GM12878 (cell line): ENCODE measurements at regions not wholly inside any gene's neighbourhood (a gene's known extent, or its start where the extent isn't known, plus 50 kb on each side); places are given as distances from the start of the nearest gene placed in this dataset.

Experiments used
- ATAC-seq: fragments of 200-7000 bp; cut with Tn5 transposase; 3 replicates; pipeline ENCODE4 v1.9.1; 2020; ENCODE audit warnings: mild to moderate bottlenecking, moderate library complexity
- BruUV-seq: library from RNA; stranded (reverse); fragments of 400-500 nt; replicated peaks from 2 replicates; lab custom pipeline; 2021; lab: Mats Ljungman, UMichigan
- CTCF ChIA-PET: fragments of 300-600 bp; sonication (Branson Sonifier 250); formaldehyde crosslinking; extraction: SDS; loops from one replicate; lab custom pipeline; 2021; ENCODE audit warnings: inconsistent platforms; lab: Yijun Ruan, JAX
- POLR2A ChIA-PET: fragments of 350-600 bp; formaldehyde crosslinking; extraction: SDS; loops from one replicate; lab custom pipeline; 2021; ENCODE audit warnings: inconsistent platforms; lab: Charles Lee
- RAD21 ChIA-PET: fragments of 300-600 bp; sonication (Branson Sonifier 250); formaldehyde crosslinking; loops from one replicate; lab custom pipeline; 2023; ENCODE audit warnings: antibody characterized with exemption; ENCODE audit not compliant: unreplicated experiment; lab: Charles Lee
- SMC1A ChIA-PET: fragments of 300-600 bp; sonication (Branson Sonifier 250); formaldehyde crosslinking; loops from one replicate; lab custom pipeline; 2023; ENCODE audit not compliant: unreplicated experiment, uncharacterized antibody; lab: Charles Lee
- DNase-seq: peaks from one replicate; pipeline ENCODE4 v3.0.0-alpha.2; 2011; ENCODE audit warnings: low read depth, low spot score
- FAIRE-seq: peaks from 3 replicates; lab custom pipeline; 2011; peaks lifted over from hg19 to GRCh38; lab: Jason Lieb, UNC
- H2AFZ ChIP-seq: 2 replicates; pipeline ENCODE4 v1.6.0; 2011; ENCODE audit warnings: low read depth, low read length, control low read depth; ENCODE audit not compliant: control insufficient read depth
- H3K27ac ChIP-seq: 2 replicates; pipeline ENCODE4 v1.5.1; 2011; ENCODE audit warnings: control low read depth; ENCODE audit not compliant: control insufficient read depth, insufficient read depth
- H3K27me3 ChIP-seq, 2 experiments: replicated peaks in 1 of 2; 2 replicates each; pipeline versions ENCODE4 v1.6.0 to v1.6.1; 2011; ENCODE audit warnings: low read length in 1 of 2; ENCODE audit not compliant: control insufficient read depth in 2 of 2, insufficient read depth in 2 of 2
- H3K36me3 ChIP-seq, 2 experiments: 2 replicates each; pipeline ENCODE4 v1.5.1; 2011; ENCODE audit warnings: low read length in 1 of 2; ENCODE audit not compliant: control insufficient read depth in 2 of 2, insufficient read depth in 2 of 2
- H3K4me1 ChIP-seq: 2 replicates; pipeline ENCODE4 v1.6.1; 2011; ENCODE audit warnings: mild to moderate bottlenecking, low read length, moderate library complexity, mixed read lengths; ENCODE audit not compliant: control insufficient read depth, insufficient read depth
- H3K4me2 ChIP-seq: 2 replicates; pipeline ENCODE4 v1.6.0; 2011; ENCODE audit warnings: control low read depth; ENCODE audit not compliant: control insufficient read depth, insufficient read depth
- H3K4me3 ChIP-seq: fragments of 200-600 bp; sonication (generic); 2 replicates; pipeline ENCODE4 v1.5.1; 2016
- H3K79me2 ChIP-seq: 2 replicates; pipeline ENCODE4 v1.6.0; 2011; ENCODE audit warnings: low read length; ENCODE audit not compliant: control insufficient read depth, insufficient read depth
- H3K9ac ChIP-seq: 2 replicates; pipeline ENCODE4 v1.8.0; 2011; ENCODE audit warnings: low read length, control low read depth, mixed read lengths; ENCODE audit not compliant: control insufficient read depth, insufficient read depth
- H3K9me3 ChIP-seq: replicated peaks from 3 replicates; pipeline ENCODE4 v1.5.1; 2011; ENCODE audit warnings: mild to moderate bottlenecking, low read length; ENCODE audit not compliant: control insufficient read depth, insufficient read depth
- H4K20me1 ChIP-seq: 2 replicates; pipeline ENCODE4 v1.6.0; 2011; ENCODE audit not compliant: control insufficient read depth, insufficient read depth
- CHD2 ChIP-seq: IDR thresholded peaks from 2 replicates; pipeline ENCODE4 v1.6.1; 2011; ENCODE audit warnings: low read depth, low read length, improper control_type of control experiment, borderline replicate concordance
- E2F8 ChIP-seq: fragments of 450-650 bp; IDR thresholded peaks from 2 replicates; pipeline ENCODE4 v1.6.1; 2018; ENCODE audit warnings: mild to moderate bottlenecking, low read depth, moderate library complexity; ENCODE audit not compliant: partially characterized antibody
- POLR2AphosphoS2 ChIP-seq: IDR thresholded peaks from 2 replicates; pipeline ENCODE4 v1.6.1; 2011; ENCODE audit warnings: low read depth, mild to moderate bottlenecking, low read length, improper control_type of control experiment, moderate library complexity
- in situ Hi-C: fragments of 300-500 bp; cut with MboI; formaldehyde crosslinking; loops from 9 replicates; pipeline ENCODE4 v1.14.3; 2018; ENCODE audit warnings: mixed read lengths
- intact Hi-C: fragments of 100-400 bp; cut with micrococcal nuclease; formaldehyde crosslinking; loops from one replicate; pipeline ENCODE4 v1.14.2; 2022; ENCODE audit not compliant: unreplicated experiment
- TF ChIP-seq, protein P1 (sequence below): fragments of 450-650 bp; IDR thresholded peaks from 2 replicates; pipeline ENCODE4 v1.6.1; 2016; ENCODE audit warnings: mild to moderate bottlenecking, moderate library complexity, borderline replicate concordance

DNA sequence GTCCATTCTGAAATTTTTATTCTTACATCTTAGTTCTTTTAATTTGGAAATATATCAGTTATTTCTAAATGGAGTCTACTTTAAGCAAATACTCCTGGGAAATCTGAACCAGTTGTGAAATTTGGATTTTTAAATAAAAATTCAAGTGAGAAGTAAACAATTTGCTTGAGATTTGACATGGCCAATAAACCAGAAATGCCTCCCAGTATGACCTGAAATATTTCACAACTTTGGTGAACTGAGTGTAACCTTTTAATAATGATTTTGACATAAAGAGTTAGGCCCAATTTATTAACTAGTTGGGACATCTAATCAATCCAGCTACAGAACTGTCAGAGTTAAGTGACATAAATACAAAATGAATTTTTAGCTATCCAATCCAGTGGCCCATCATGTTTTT lies 192.0 kb downstream of the ZC3H11B start:
- intact Hi-C loops (no loop called here), in situ Hi-C loops (no loop called here)
- no TSS peak for BruUV-seq
- H3K27ac ChIP-seq, result no peak overlapping the region
- no peaks in the 10 kb centered on the region for H3K27me3 ChIP-seq
- no peaks in the 10 kb centered on the region for H3K36me3 ChIP-seq
- FAIRE-seq, result no peak
- H3K9me3 ChIP-seq, result no peaks in the 10 kb centered on the region
- ChIA-PET SMC1A (no interaction called here), CTCF (interaction anchor here (0.8 kb wide), 1 partner anchor 34 kb away, joined by 3 read pairs; no protein-coding TSS in a partner anchor), RAD21 (no interaction called here), POLR2A (no interaction called here)
- no peak for ATAC-seq
- H3K4me3 ChIP-seq, result no peak overlapping the region
- H3K9ac ChIP-seq, result no peak overlapping the region
- no peaks in the 10 kb centered on the region for H3K4me1 ChIP-seq
- H2AFZ ChIP-seq, result no peak overlapping the region
- no peaks in the 10 kb centered on the region for H4K20me1 ChIP-seq
- no peak overlapping the region for H3K4me2 ChIP-seq
- DNase-seq, result no peak
- TF ChIP-seq E2F8, result no peak
- no peak for TF ChIP-seq CHD2
- TF ChIP-seq, protein P1, sequence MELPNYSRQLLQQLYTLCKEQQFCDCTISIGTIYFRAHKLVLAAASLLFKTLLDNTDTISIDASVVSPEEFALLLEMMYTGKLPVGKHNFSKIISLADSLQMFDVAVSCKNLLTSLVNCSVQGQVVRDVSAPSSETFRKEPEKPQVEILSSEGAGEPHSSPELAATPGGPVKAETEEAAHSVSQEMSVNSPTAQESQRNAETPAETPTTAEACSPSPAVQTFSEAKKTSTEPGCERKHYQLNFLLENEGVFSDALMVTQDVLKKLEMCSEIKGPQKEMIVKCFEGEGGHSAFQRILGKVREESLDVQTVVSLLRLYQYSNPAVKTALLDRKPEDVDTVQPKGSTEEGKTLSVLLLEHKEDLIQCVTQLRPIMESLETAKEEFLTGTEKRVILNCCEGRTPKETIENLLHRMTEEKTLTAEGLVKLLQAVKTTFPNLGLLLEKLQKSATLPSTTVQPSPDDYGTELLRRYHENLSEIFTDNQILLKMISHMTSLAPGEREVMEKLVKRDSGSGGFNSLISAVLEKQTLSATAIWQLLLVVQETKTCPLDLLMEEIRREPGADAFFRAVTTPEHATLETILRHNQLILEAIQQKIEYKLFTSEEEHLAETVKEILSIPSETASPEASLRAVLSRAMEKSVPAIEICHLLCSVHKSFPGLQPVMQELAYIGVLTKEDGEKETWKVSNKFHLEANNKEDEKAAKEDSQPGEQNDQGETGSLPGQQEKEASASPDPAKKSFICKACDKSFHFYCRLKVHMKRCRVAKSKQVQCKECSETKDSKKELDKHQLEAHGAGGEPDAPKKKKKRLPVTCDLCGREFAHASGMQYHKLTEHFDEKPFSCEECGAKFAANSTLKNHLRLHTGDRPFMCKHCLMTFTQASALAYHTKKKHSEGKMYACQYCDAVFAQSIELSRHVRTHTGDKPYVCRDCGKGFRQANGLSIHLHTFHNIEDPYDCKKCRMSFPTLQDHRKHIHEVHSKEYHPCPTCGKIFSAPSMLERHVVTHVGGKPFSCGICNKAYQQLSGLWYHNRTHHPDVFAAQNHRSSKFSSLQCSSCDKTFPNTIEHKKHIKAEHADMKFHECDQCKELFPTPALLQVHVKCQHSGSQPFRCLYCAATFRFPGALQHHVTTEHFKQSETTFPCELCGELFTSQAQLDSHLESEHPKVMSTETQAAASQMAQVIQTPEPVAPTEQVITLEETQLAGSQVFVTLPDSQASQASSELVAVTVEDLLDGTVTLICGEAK, result no peak
- no peak for TF ChIP-seq POLR2AphosphoS2
- H3K79me2 ChIP-seq, result no peaks in the 10 kb centered on the region
